Neural cell (in vitro differentiated cells): ENCODE measurements at regions not wholly inside any gene's neighbourhood (a gene's known extent, or its start where the extent isn't known, plus 50 kb on each side); places are given as distances from the start of the nearest gene placed in this dataset.

Source experiments
- H2AFZ ChIP-seq: fragments of 200-600, 300-800 bp; sonication (generic), shearing (Covaris generic); 2 replicates; pipeline ENCODE4 v1.6.0; 2014; ENCODE audit warnings: low read depth, mild to moderate bottlenecking, antibody characterized with exemption, low read length, moderate library complexity
- H3F3A ChIP-seq: fragments of 200-600 bp; shearing (Covaris generic); 2 replicates; pipeline ENCODE4 v1.6.1; 2016; ENCODE audit warnings: mild to moderate bottlenecking, moderate library complexity, mixed read lengths, antibody characterized with exemption, low read length; ENCODE audit not compliant: insufficient read depth, poor library complexity, severe bottlenecking
- H3K27ac ChIP-seq: fragments of 200-600, 300-800 bp; sonication (generic), shearing (Covaris generic); 2 replicates; pipeline ENCODE4 v1.5.1; 2014; ENCODE audit warnings: mild to moderate bottlenecking, low read length, moderate library complexity
- H3K27me3 ChIP-seq: fragments of 300-800, 200-600 bp; sonication (generic), shearing (Covaris generic); 2 replicates; pipeline ENCODE4 v1.6.0; 2014; ENCODE audit warnings: mild to moderate bottlenecking, low read depth, low read length, moderate library complexity; ENCODE audit not compliant: insufficient read depth
- H3K36me3 ChIP-seq: fragments of 300-800, 200-600 bp; sonication (generic), shearing (Covaris generic); 2 replicates; pipeline ENCODE4 v1.5.1; 2014; ENCODE audit warnings: mild to moderate bottlenecking, antibody characterized with exemption, low read length, moderate library complexity; ENCODE audit not compliant: insufficient read depth
- H3K4me2 ChIP-seq: fragments of 300-800, 200-600 bp; sonication (generic), shearing (Covaris generic); 2 replicates; pipeline ENCODE4 v1.6.0; 2014; ENCODE audit warnings: mild to moderate bottlenecking, low read length
- H3K4me3 ChIP-seq: fragments of 300-800, 200-600 bp; sonication (generic), shearing (Covaris generic); 2 replicates; pipeline ENCODE4 v1.5.1; 2014; ENCODE audit warnings: mild to moderate bottlenecking, low read length, moderate library complexity
- H3K79me2 ChIP-seq: fragments of 200-600 bp; shearing (Covaris generic); replicated peaks from 2 replicates; pipeline ENCODE4 v1.6.0; 2014; ENCODE audit warnings: mild to moderate bottlenecking, low read length, moderate library complexity; ENCODE audit not compliant: insufficient read depth
- H3K9ac ChIP-seq: fragments of 300-800, 200-600 bp; sonication (generic), shearing (Covaris generic); 2 replicates; pipeline ENCODE4 v1.6.1; 2016; ENCODE audit warnings: mild to moderate bottlenecking, low read length, mixed read lengths
- H3K9me2 ChIP-seq: fragments of 200-600 bp; shearing (Covaris generic); 2 replicates; pipeline ENCODE4 v1.6.1; 2016; ENCODE audit warnings: mild to moderate bottlenecking, low read length, mixed read lengths; ENCODE audit not compliant: insufficient read depth
- H3K9me3 ChIP-seq: fragments of 200-600, 300-800 bp; sonication (generic), shearing (Covaris generic); 2 replicates; pipeline ENCODE4 v1.6.1; 2016; ENCODE audit warnings: mild to moderate bottlenecking, mixed run types, low read length, moderate library complexity, mixed read lengths
- H4K20me1 ChIP-seq: fragments of 200-600 bp; shearing (Covaris generic); 2 replicates; pipeline ENCODE4 v1.6.1; 2016; ENCODE audit warnings: mild to moderate bottlenecking, mixed run types; ENCODE audit not compliant: insufficient read depth
- CTCF ChIP-seq: fragments of 450-650 bp; IDR thresholded peaks from 2 replicates; pipeline ENCODE4 v1.5.1; 2014; ENCODE audit warnings: antibody characterized with exemption, mild to moderate bottlenecking, moderate library complexity; ENCODE audit not compliant: poor library complexity, severe bottlenecking
- EP300 ChIP-seq: fragments of 450-650 bp; conservative IDR thresholded peaks from 2 replicates; pipeline ENCODE4 v1.6.1; 2014; ENCODE audit warnings: antibody characterized with exemption, mild to moderate bottlenecking, moderate library complexity; ENCODE audit not compliant: poor library complexity, severe bottlenecking
- EZH2 ChIP-seq: fragments of 200-600, 300-800 bp; shearing (Covaris generic), sonication (generic); IDR thresholded peaks from 2 replicates; pipeline ENCODE4 v1.6.1; 2014; ENCODE audit warnings: antibody characterized with exemption, low read length, borderline replicate concordance, mild to moderate bottlenecking; ENCODE audit not compliant: insufficient read depth, poor library complexity, severe bottlenecking
- MXI1 ChIP-seq: fragments of 450-650 bp; conservative IDR thresholded peaks from 2 replicates; pipeline ENCODE4 v1.6.1; 2014; ENCODE audit warnings: antibody characterized with exemption, mild to moderate bottlenecking; ENCODE audit not compliant: poor library complexity, severe bottlenecking
- POLR2AphosphoS5 ChIP-seq: IDR thresholded peaks from 2 replicates; pipeline ENCODE4 v1.6.1; 2012
- RAD21 ChIP-seq: fragments of 450-650 bp; conservative IDR thresholded peaks from 2 replicates; pipeline ENCODE4 v1.6.1; 2014; ENCODE audit warnings: antibody characterized with exemption, mild to moderate bottlenecking, moderate library complexity
- REST ChIP-seq: IDR thresholded peaks from 2 replicates; pipeline ENCODE4 v1.6.1; 2012; ENCODE audit warnings: borderline replicate concordance
- SMC3 ChIP-seq: fragments of 450-650 bp; conservative IDR thresholded peaks from 2 replicates; pipeline ENCODE4 v1.6.1; 2014; ENCODE audit warnings: antibody characterized with exemption, mild to moderate bottlenecking, moderate library complexity; ENCODE audit not compliant: poor library complexity
- TAF1 ChIP-seq: IDR thresholded peaks from 2 replicates; pipeline ENCODE4 v1.6.1; 2012; ENCODE audit warnings: low read depth

GRCh38 chr2:2861666-2862240 lies 515.9 kb downstream of the EIPR1 start:
- Histone ChIP-seq H3F3A (no peaks in the 10 kb centered on the region), H3K27me3 (no peaks in the 10 kb centered on the region), H3K4me2 (no peak overlapping the region), H3K9me3 (no peaks in the 10 kb centered on the region), H3K27ac (no peak overlapping the region), H3K36me3 (no peaks in the 10 kb centered on the region), H4K20me1 (no peaks in the 10 kb centered on the region), H3K4me3 (no peak overlapping the region), H2AFZ (no peak overlapping the region), H3K9me2 (no peaks in the 10 kb centered on the region), H3K9ac (no peak overlapping the region), H3K79me2 (no peaks in the 10 kb centered on the region)
- TF ChIP-seq MXI1 (no peak), EP300 (no peak), CTCF (no peak), TAF1 (no peak), REST (no peak), RAD21 (no peak), SMC3 (no peak), POLR2AphosphoS5 (no peak), EZH2 (no peak)

GRCh38 chr2:2860589-2861300 lies 516.9 kb downstream of the EIPR1 start:
- Histone ChIP-seq H3K9me2 (no peaks in the 10 kb centered on the region), H3K4me3 (no peak overlapping the region), H3K36me3 (no peaks in the 10 kb centered on the region), H3K79me2 (no peaks in the 10 kb centered on the region), H3K9me3 (no peaks in the 10 kb centered on the region), H3K27ac (no peak overlapping the region), H4K20me1 (no peaks in the 10 kb centered on the region), H2AFZ (no peak overlapping the region), H3K9ac (no peak overlapping the region), H3K4me2 (no peak overlapping the region), H3K27me3 (no peaks in the 10 kb centered on the region), H3F3A (no peaks in the 10 kb centered on the region)
- TF ChIP-seq TAF1: no peak
